Activated naive CD4-positive, alpha-beta T cell treated with anti-CD3 and anti-CD28 coated beads, Interleukin-2, amount 50 U/mL, for 24 hours (primary cell): ENCODE measurements at regions not wholly inside any gene's neighbourhood (a gene's known extent, or its start where the extent isn't known, plus 50 kb on each side); places are given as distances from the start of the nearest gene placed in this dataset.

Experiments used
- H3K27ac Mint-ChIP-seq: one replicate; pipeline ENCODE4 v1.8.0; 2021; ENCODE audit warnings: mild to moderate bottlenecking, mixed read lengths
- H3K27me3 Mint-ChIP-seq: one replicate; pipeline ENCODE4 v1.8.0; 2021; ENCODE audit warnings: mixed read lengths
- H3K36me3 Mint-ChIP-seq: one replicate; pipeline ENCODE4 v1.8.0; 2021; ENCODE audit warnings: mixed read lengths
- H3K4me1 Mint-ChIP-seq: one replicate; pipeline ENCODE4 v1.8.0; 2021; ENCODE audit warnings: mixed read lengths
- H3K4me3 Mint-ChIP-seq: one replicate; pipeline ENCODE4 v1.8.0; 2021; ENCODE audit warnings: mild to moderate bottlenecking, mixed read lengths
- H3K9me3 Mint-ChIP-seq: one replicate; pipeline ENCODE4 v1.8.0; 2021; ENCODE audit warnings: mixed read lengths

DNA sequence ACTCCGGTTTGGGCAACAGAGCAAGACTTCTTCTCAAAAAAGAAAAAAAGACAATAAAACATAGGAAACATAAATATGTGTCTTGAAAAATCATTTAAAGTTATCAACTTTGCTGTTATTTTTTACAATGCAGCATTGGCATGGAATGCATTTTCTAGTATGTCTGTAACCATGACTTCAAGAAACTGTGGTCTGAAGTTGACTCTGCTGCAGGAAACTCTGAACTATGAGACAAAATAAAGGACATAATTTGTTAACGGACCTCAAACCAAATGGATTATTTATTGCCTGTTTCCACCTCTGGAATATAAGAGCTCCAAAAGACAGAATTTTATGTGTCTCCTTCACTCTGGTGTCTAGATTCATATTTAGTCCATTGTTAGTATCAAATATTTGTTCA, 79.1 kb downstream of the TRIB2 start:
- Mint-ChIP-seq H3K36me3 (peaks cover 6% of the 10 kb centered on the region), H3K4me3 (no peak overlapping the region), H3K4me1 (peaks cover 5% of the 10 kb centered on the region), H3K9me3 (peaks cover 17% of the 10 kb centered on the region), H3K27ac (no peak overlapping the region), H3K27me3 (no peaks in the 10 kb centered on the region)

DNA sequence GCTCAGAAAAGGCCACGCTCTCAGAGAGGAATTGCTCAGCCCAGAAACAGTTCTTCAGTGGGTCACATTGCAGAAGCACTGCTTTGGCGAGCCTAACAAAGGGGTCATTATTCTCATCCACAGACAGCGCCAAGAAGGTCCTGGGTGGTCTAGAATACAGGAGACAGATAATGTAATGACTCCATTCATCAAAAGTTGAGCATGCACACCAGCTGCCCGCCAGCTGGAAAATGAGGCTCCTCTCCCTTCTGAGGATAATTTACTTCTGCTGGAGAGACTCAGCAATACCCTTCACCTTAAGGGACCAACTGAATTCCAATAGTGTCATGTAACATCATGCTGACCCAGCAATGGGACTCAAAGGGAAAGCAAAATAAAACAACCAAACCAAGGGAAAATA, 79.9 kb downstream of the TRIB2 start:
- Mint-ChIP-seq H3K4me3 (no peak overlapping the region), H3K27me3 (no peaks in the 10 kb centered on the region), H3K36me3 (peaks cover 9% of the 10 kb centered on the region), H3K9me3 (peaks cover 23% of the 10 kb centered on the region), H3K4me1 (peaks cover 5% of the 10 kb centered on the region), H3K27ac (no peak overlapping the region)

DNA sequence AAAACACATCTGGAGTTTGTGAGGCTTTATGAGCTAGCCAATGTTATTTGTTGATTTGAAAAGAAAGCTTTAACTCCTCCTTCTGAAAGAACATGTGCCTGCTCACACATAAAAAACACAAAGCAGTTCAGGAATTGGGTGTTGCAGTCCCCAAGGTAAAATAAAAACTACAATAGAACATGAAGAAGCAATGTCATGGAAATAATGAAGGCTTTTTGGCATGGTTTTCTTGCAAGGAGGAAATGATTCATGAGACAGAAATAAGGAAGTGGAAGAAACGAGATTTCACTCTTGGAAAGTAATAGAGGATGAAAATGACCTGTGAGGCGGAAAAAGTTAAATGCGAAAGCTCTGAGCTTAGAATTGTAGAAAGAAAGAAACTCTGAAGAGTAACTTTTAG, 81.1 kb downstream of the TRIB2 start:
- no peak overlapping the region for H3K4me3 Mint-ChIP-seq
- H3K9me3 Mint-ChIP-seq = peaks cover 29% of the 10 kb centered on the region
- peaks cover 11% of the 10 kb centered on the region for H3K36me3 Mint-ChIP-seq
- H3K27ac Mint-ChIP-seq = no peak overlapping the region
- peaks cover 5% of the 10 kb centered on the region for H3K4me1 Mint-ChIP-seq
- no peaks in the 10 kb centered on the region for H3K27me3 Mint-ChIP-seq

DNA sequence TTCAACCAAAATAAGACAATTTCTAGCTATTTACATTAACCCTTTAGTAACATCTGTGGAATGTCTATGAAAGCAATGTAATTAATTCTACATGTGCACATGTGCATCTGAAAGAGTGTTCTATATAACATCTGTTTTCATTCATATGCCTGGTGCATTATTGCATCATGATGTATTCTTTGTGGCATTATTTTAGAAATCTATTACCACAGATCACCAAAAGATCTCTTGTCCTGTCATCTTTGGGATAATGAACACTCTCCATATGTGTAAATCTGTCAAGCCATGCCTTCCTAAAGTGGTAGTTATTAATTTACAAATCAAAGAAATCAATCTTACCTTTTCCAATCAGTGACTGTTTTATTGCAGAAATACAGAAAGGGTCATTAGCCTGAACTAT, 86.9 kb downstream of the TRIB2 start:
- Mint-ChIP-seq H3K4me1 (no peaks in the 10 kb centered on the region), H3K36me3 (peaks cover 11% of the 10 kb centered on the region), H3K27me3 (no peaks in the 10 kb centered on the region), H3K27ac (no peak overlapping the region), H3K4me3 (no peak overlapping the region), H3K9me3 (peaks cover 29% of the 10 kb centered on the region)

DNA sequence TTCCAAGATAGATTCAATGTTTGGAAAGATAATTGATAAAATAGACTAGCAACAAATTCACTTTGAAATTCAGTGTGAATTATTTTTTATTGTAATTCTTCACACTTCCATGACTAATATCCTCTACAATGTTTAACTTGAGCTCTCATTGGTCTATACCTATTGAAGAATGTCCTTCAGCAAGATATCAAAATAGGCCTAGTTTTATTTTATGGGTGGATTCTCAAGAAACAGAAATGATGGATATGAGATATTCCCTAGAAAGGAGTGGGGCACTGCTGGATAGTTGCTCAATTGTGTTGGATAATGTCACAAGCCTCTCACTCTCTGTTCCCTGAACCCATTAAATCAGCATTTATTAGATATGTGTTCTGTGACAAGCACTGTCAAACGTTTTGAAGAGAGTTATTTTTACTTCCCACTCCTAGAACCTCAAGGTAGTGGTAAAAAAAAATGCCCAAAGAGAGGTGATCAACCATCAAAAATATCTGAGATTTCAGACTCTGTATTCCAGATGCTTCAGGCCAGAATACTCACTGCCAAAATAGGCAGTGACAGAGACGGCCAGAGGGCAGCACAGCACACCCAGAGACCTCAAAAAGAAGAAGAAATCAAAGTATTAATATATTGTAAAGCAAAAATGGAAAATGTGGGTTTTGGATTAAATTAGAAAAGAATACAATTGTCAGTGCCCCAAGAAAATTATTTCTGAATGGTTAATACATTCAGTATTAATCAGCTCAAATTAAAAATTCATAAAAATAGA, 87.5 kb downstream of the TRIB2 start:
- H3K4me1 Mint-ChIP-seq = no peaks in the 10 kb centered on the region
- H3K4me3 Mint-ChIP-seq = no peak overlapping the region
- H3K27me3 Mint-ChIP-seq = no peaks in the 10 kb centered on the region
- H3K27ac Mint-ChIP-seq = no peak overlapping the region
- peaks cover 22% of the 10 kb centered on the region for H3K9me3 Mint-ChIP-seq
- peaks cover 11% of the 10 kb centered on the region for H3K36me3 Mint-ChIP-seq

DNA sequence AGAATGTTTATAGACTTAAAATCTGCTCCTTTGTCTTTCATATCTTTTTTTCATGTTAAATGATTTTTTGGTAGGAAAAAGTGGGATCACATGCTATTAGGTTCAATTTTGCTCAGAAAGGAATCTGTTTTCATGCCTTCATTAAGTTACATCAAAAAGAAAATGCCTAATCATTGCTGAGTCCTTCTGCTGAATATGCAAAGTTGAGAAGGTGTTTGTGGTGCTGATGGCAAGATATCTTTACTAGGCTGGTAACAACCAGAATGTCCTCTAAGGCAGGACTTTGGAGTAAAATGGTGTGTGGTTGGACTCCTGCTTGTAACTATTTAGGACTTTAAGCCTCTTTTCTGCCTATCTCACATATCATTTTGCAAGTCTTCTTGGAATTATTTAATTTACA, 88.3 kb downstream of the TRIB2 start:
- H3K4me1 Mint-ChIP-seq = no peaks in the 10 kb centered on the region
- no peak overlapping the region for H3K27ac Mint-ChIP-seq
- peaks cover 19% of the 10 kb centered on the region for H3K9me3 Mint-ChIP-seq
- no peaks in the 10 kb centered on the region for H3K27me3 Mint-ChIP-seq
- H3K4me3 Mint-ChIP-seq = no peak overlapping the region
- H3K36me3 Mint-ChIP-seq = peaks cover 9% of the 10 kb centered on the region

DNA sequence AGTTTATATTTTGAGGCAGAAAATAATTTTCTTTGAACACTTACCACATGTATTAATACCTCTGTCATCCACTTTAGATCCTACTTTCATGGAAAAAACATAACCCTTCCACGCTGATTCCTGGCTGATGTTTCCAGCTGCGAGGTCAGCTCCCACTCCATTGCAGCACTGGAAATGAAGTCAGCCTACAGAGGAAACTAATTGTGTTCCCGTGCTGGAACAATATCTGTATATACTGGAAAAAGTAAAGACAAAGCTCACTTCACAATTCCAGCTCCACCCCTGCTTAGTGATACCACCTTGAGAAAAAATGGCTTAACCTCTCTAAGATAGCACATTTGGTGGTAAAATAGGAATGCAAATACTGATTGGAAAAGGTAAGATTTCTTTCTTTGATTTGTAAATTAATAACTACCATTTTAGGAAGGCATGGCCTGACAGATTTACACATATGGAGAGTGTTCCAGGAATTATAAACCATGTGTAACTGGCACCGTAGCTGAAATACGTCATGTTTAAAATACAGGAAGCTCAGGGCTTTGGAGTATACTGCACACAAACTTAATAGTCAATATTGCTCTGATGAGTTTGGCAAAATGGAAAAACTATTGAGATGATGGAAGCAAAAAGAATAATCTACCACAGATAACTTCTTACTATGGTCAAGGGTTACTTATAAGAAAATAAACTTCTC, 90.0 kb downstream of the TRIB2 start:
- no peak overlapping the region for H3K27ac Mint-ChIP-seq

DNA sequence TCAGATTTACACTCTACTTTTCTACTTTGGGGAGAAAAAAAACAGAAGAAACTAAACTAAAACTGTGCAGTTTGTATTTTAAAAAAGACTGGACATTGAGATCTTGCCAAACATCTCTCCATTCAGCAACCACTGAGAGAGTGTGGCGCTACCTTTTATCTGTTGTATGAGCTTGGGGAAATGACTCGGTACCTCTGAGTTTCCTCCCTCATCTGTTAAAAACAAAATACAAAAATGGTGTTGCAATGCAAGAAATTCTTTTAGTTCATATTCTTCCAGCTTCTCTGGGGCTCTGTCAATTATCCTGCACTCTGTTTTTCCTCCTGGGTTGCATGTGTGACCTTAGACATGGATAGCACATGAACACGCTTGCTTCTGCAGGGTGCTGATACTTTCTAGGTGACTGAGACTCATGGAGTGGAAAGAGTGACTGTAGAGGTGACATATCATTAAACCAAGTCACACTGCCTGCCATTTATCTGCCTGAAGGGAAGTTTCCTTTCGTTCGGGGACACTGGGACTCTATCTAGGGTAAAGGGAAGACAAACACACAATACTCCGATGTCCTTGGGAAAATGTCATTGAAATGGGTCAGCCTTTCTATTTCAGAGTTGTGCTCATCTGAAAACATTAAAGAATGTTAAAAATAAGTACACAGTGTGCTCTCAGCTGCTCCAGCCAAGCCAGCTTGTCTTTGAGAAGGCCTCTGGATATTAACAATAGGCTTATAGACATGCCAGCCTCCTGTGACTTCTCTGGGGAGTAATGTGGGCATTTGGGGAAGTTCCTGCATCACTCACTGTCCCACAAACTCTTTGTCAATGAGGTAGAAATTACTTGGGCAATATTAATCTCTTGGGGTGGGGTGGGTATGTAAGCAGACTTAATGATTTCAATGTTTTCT, 91.4 kb downstream of the TRIB2 start:
- no peaks in the 10 kb centered on the region for H3K36me3 Mint-ChIP-seq
- no peaks in the 10 kb centered on the region for H3K9me3 Mint-ChIP-seq
- no peaks in the 10 kb centered on the region for H3K4me1 Mint-ChIP-seq
- no peak overlapping the region for H3K27ac Mint-ChIP-seq
- H3K4me3 Mint-ChIP-seq = no peak overlapping the region
- H3K27me3 Mint-ChIP-seq = no peaks in the 10 kb centered on the region

More for the DNA sequence above, 90.0 kb downstream of the TRIB2 start:
- H3K36me3 Mint-ChIP-seq = peaks cover 4% of the 10 kb centered on the region
- no peaks in the 10 kb centered on the region for H3K27me3 Mint-ChIP-seq
- H3K4me3 Mint-ChIP-seq = no peak overlapping the region
- H3K4me1 Mint-ChIP-seq = no peaks in the 10 kb centered on the region
- peaks cover 5% of the 10 kb centered on the region for H3K9me3 Mint-ChIP-seq

DNA sequence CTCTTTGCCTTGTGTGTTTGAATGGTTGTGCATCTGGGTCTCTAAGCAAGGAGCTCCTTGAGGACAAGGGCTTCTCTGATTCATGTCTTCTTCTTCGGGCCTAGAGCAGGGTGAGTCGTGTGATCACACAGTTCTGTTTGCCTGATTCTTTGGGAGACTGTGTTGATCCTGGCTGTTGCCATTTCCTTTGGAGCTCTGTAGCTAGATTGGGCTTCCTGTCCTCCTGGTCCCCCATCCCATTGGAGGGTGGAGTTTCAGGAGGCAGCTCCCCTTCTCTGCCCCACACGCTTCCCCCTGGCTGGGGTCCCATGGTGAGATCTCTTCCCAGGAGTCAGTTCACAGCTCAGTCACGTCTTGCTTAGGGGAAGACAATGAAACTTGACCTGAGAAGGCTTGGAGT, 92.8 kb downstream of the TRIB2 start:
- H3K4me1 Mint-ChIP-seq = no peaks in the 10 kb centered on the region
- no peaks in the 10 kb centered on the region for H3K36me3 Mint-ChIP-seq
- no peaks in the 10 kb centered on the region for H3K27me3 Mint-ChIP-seq
- no peak overlapping the region for H3K4me3 Mint-ChIP-seq
- H3K27ac Mint-ChIP-seq = no peak overlapping the region
- no peaks in the 10 kb centered on the region for H3K9me3 Mint-ChIP-seq

DNA sequence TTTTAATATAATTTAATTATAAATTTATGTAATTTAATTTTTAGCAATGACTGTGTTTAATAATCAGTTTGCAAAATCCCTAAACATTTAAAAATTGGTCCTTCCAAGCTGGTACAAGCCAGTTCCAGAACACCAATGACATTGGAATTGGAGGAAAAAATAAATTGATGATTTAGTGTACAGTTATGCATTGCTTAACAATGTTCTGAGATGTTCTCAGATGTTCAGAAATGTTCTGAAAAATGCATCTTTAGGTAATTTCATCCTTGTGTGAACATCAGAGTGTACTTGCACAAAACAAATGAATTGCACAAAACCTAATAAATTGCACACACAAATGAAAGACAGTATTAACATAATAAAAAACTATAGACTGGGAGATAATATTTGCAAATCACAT, 95.2 kb downstream of the TRIB2 start:
- Mint-ChIP-seq H3K36me3 (no peaks in the 10 kb centered on the region), H3K4me3 (no peak overlapping the region), H3K4me1 (peaks cover 18% of the 10 kb centered on the region), H3K27ac (no peak overlapping the region), H3K27me3 (no peaks in the 10 kb centered on the region), H3K9me3 (no peaks in the 10 kb centered on the region)

DNA sequence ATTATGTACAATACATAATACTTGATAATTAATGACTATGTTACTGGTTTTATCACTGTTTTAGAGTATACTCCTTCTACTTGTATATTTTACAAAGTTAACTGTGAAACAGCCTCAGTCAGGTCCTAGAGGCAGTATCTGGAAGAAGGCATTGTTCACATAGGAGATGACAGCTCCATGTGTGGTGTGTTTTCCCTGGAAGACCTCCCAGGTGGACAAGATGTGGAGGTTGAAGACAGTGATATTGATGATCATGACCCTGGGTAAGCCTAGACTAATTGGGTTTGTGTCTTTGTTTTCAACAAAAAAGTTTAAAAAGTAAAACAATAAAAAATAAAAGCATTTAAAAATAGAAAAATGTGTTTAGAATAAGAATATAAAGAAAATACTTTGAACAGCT, 96.4 kb downstream of the TRIB2 start:
- Mint-ChIP-seq H3K36me3 (no peaks in the 10 kb centered on the region), H3K27ac (no peak overlapping the region), H3K4me3 (no peak overlapping the region), H3K9me3 (no peaks in the 10 kb centered on the region), H3K27me3 (no peaks in the 10 kb centered on the region), H3K4me1 (peaks cover 30% of the 10 kb centered on the region)

DNA sequence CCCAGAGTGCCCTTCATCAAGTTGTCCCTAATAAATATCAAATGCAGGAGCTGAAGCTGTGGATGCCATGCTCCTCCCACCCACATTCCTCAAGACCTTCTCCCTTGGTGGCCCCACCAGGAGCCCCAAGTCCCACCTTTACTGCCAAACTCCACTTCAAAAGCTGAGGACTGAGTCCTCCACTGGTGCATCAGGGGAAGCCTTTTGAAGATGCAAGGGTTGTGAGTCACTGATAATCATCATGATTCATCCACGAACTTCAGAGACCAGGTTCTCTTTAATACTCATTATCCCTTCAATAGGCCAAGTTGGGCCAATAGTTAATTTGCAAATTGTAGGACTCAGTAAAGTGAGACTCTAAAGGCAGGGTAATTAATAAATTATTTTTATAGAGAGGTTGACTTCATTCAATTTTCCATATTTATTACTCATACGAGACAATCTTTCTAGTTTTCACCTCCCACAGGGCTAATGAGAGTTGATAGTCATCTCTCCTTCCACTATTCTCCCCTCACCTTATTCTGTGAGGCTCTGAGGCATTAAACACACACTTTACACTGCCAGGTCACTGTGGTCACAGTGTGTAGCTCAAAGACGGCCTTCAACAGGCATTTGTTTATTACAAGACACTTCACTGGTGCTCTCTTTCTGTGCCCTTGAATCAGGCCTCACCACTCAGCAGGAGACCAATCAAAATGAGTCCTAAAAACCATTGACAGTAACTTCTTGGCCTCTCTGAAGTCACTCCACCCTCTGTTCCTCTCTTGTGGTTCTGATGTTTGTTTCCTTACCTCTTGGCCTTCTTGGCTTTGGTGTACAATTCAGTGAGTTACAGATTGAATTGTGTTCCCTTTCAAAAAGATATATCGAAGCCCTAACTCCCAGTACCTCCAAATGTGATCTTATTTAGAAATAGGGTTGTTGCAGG, 99.9 kb downstream of the TRIB2 start:
- Mint-ChIP-seq H3K4me3 (no peak overlapping the region), H3K27ac (no peak overlapping the region), H3K9me3 (no peaks in the 10 kb centered on the region), H3K4me1 (peaks cover 57% of the 10 kb centered on the region), H3K36me3 (no peaks in the 10 kb centered on the region), H3K27me3 (peaks cover 2% of the 10 kb centered on the region)

DNA sequence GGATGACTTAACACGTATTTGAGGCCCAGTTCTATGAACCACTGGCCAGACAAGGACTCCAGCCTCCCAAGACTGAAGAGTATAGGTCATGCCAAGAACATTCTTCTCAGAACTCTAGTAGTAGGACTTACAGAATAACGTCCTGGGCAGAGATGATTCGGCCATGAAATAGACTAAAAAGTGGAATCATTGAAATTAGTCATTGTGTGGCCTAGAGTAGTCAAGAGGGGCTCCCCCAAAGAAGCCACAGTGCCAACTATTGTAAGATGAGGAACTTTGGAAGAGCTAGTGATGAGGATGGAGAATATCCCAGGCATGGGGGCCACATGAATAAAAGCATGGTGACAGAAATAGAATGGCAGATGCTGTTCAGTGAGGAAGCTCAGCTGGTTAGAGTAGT, 101.1 kb downstream of the TRIB2 start:
- no peaks in the 10 kb centered on the region for H3K9me3 Mint-ChIP-seq

DNA sequence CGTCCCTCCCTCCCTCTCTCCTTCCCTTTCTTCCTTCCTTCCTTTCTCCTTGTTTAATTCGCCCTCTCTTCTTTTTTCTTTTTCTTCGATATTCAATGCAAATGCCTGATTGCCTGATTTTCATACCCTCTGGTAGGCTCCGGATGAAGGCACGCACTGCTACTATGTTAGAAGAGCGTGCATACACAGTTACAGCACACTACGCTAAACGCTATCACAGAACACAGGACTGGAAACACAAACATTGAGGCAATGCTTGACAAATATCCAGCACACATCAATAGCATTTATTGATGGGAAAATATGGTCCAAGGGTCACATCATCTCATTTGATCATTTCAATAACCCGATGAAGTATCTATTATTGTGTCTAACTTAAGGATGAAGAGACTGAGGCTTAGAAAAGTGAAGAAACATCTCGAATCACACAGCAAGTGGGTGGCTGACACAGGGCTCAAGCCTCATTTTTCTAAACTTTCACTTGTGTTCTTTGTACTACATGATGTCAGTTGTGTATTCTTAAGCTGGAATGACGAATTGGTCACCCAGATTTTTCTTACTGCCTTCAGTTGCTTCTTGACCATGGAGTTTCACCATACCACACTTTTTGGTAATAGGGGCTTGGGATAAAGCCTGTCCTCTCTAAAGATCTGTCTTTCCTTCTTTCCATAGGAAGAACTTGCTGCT, 101.8 kb downstream of the TRIB2 start:
- H3K27me3 Mint-ChIP-seq = peaks cover 2% of the 10 kb centered on the region
- no peaks in the 10 kb centered on the region for H3K36me3 Mint-ChIP-seq
- H3K4me3 Mint-ChIP-seq = no peak overlapping the region
- H3K9me3 Mint-ChIP-seq = no peaks in the 10 kb centered on the region
- peaks cover 57% of the 10 kb centered on the region for H3K4me1 Mint-ChIP-seq
- H3K27ac Mint-ChIP-seq = no peak overlapping the region

More for the DNA sequence above, 101.1 kb downstream of the TRIB2 start:
- H3K27me3 Mint-ChIP-seq = peaks cover 2% of the 10 kb centered on the region
- peaks cover 57% of the 10 kb centered on the region for H3K4me1 Mint-ChIP-seq
- H3K27ac Mint-ChIP-seq = no peak overlapping the region
- H3K36me3 Mint-ChIP-seq = no peaks in the 10 kb centered on the region
- no peak overlapping the region for H3K4me3 Mint-ChIP-seq
